Cardiac muscle cell (in vitro differentiated cells and primary cell): ENCODE measurements at regions not wholly inside any gene's neighbourhood (a gene's known extent, or its start where the extent isn't known, plus 50 kb on each side); places are given as distances from the start of the nearest gene placed in this dataset.

Experiments used
- DNase-seq, 2 donors: peaks; one replicate each; pipeline versions ENCODE4 v3.0.0 to v3.0.0-alpha.2; 2010 to 2017; ENCODE audit warnings: low read depth in 1 of 2, low spot score in 1 of 2
- H3K27ac ChIP-seq: fragments of 200-600 bp; sonication (generic); 2 replicates; pipeline ENCODE4 v1.5.1; 2016
- H3K27me3 ChIP-seq: fragments of 200-600 bp; sonication (generic); 2 replicates; pipeline ENCODE4 v1.6.0; 2016; ENCODE audit warnings: control low read depth
- H3K36me3 ChIP-seq: fragments of 200-600 bp; sonication (generic); 2 replicates; pipeline ENCODE4 v1.5.1; 2016; ENCODE audit warnings: control low read depth
- H3K4me1 ChIP-seq: fragments of 200-600 bp; sonication (generic); 2 replicates; pipeline ENCODE4 v1.8.1; 2017; ENCODE audit warnings: low read depth, mild to moderate bottlenecking, mixed run types
- H3K4me3 ChIP-seq: fragments of 200-600 bp; sonication (generic); 2 replicates; pipeline ENCODE4 v1.5.1; 2016; ENCODE audit warnings: mild to moderate bottlenecking
- H3K9me3 ChIP-seq: fragments of 200-600 bp; sonication (generic); 2 replicates; pipeline ENCODE4 v1.5.1; 2017; ENCODE audit warnings: low read depth, mild to moderate bottlenecking, control low read depth
- TF ChIP-seq, protein P1 (sequence below): IDR thresholded peaks from 2 replicates; pipeline ENCODE4 v1.5.1; 2012; ENCODE audit warnings: low read depth, mild to moderate bottlenecking, low read length

- Histone ChIP-seq H3K4me1 (peaks cover 7% of the 10 kb centered on the region), H3K27ac (no peak overlapping the region), H3K36me3 (no peaks in the 10 kb centered on the region), H3K4me3 (no peak overlapping the region), H3K27me3 (no peaks in the 10 kb centered on the region), H3K9me3 (no peaks in the 10 kb centered on the region)
- DNase-seq: no peak
- TF ChIP-seq, protein P1, sequence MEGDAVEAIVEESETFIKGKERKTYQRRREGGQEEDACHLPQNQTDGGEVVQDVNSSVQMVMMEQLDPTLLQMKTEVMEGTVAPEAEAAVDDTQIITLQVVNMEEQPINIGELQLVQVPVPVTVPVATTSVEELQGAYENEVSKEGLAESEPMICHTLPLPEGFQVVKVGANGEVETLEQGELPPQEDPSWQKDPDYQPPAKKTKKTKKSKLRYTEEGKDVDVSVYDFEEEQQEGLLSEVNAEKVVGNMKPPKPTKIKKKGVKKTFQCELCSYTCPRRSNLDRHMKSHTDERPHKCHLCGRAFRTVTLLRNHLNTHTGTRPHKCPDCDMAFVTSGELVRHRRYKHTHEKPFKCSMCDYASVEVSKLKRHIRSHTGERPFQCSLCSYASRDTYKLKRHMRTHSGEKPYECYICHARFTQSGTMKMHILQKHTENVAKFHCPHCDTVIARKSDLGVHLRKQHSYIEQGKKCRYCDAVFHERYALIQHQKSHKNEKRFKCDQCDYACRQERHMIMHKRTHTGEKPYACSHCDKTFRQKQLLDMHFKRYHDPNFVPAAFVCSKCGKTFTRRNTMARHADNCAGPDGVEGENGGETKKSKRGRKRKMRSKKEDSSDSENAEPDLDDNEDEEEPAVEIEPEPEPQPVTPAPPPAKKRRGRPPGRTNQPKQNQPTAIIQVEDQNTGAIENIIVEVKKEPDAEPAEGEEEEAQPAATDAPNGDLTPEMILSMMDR: no peak
Measured at GRCh38 chr4:103365285-103365684, 167.1 kb upstream of the CENPE start.

DNA sequence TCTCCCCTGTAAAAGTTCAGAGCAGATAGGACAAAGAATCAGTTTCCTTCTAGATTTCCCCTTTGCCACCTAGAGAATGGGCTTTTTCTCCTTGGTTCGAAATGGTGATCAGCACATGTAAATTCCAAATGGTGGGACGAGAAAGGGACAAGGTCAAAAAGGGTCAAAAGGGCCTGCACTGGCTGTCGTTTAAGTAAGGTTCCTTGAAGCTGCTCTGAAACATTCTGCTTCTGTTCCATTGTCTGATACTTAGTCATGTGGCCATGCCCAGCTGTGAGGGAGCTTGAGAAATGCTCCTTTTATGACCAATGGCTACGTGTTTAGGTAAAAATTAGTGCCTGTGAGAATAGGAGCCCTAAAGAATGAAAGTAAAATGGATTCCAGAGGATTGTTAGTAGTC is 165.9 kb upstream of the CENPE start:
- TF ChIP-seq, protein P1: no peak
- Histone ChIP-seq H3K36me3 (no peaks in the 10 kb centered on the region), H3K4me3 (no peak overlapping the region), H3K27me3 (no peaks in the 10 kb centered on the region), H3K9me3 (no peaks in the 10 kb centered on the region), H3K27ac (no peak overlapping the region), H3K4me1 (peaks cover 7% of the 10 kb centered on the region)
- no peak for DNase-seq

- DNase-seq: peak in 1 of 2 donors; percentile 4
- Histone ChIP-seq H3K9me3 (peaks cover 3% of the 10 kb centered on the region), H3K4me1 (peaks cover 7% of the 10 kb centered on the region), H3K27me3 (no peaks in the 10 kb centered on the region), H3K27ac (no peak overlapping the region), H3K4me3 (no peak overlapping the region), H3K36me3 (no peaks in the 10 kb centered on the region)
- TF ChIP-seq, protein P1: no peak
Measured at GRCh38 chr4:103361926-103362325, 163.8 kb upstream of the CENPE start.

- Histone ChIP-seq H3K27ac (no peak overlapping the region), H3K4me3 (no peak overlapping the region), H3K4me1 (peaks cover 7% of the 10 kb centered on the region)
Measured at GRCh38 chr4:103359900-103360299, 161.8 kb upstream of the CENPE start.

GRCh38 chr4:103354006-103354405 is 155.9 kb upstream of the CENPE start:
- Histone ChIP-seq H3K27me3 (no peaks in the 10 kb centered on the region), H3K9me3 (peaks cover 3% of the 10 kb centered on the region), H3K36me3 (no peaks in the 10 kb centered on the region), H3K27ac (no peak overlapping the region), H3K4me3 (no peak overlapping the region), H3K4me1 (no peaks in the 10 kb centered on the region)
- no peak for DNase-seq
- TF ChIP-seq, protein P1: no peak

More at GRCh38 chr4:103359900-103360299, 161.8 kb upstream of the CENPE start:
- DNase-seq: no peak
- H3K9me3 ChIP-seq: peaks cover 3% of the 10 kb centered on the region
- TF ChIP-seq, protein P1: no peak
- H3K27me3 ChIP-seq: no peaks in the 10 kb centered on the region
- H3K36me3 ChIP-seq: no peaks in the 10 kb centered on the region

- Histone ChIP-seq H3K4me3 (no peak overlapping the region), H3K9me3 (no peaks in the 10 kb centered on the region), H3K27ac (no peak overlapping the region), H3K27me3 (no peaks in the 10 kb centered on the region), H3K4me1 (no peaks in the 10 kb centered on the region), H3K36me3 (no peaks in the 10 kb centered on the region)
- no peak for DNase-seq
- TF ChIP-seq, protein P1: no peak
Measured at GRCh38 chr4:103329642-103330041, 131.5 kb upstream of the CENPE start.
